Neural cell (in vitro differentiated cells): ENCODE measurements at regions not wholly inside any gene's neighbourhood (a gene's known extent, or its start where the extent isn't known, plus 50 kb on each side); places are given as distances from the start of the nearest gene placed in this dataset.

Experiments used
- H2AFZ ChIP-seq: fragments of 200-600, 300-800 bp; sonication (generic), shearing (Covaris generic); 2 replicates; pipeline ENCODE4 v1.6.0; 2014; ENCODE audit warnings: low read depth, mild to moderate bottlenecking, antibody characterized with exemption, low read length, moderate library complexity
- H3F3A ChIP-seq: fragments of 200-600 bp; shearing (Covaris generic); 2 replicates; pipeline ENCODE4 v1.6.1; 2016; ENCODE audit warnings: mild to moderate bottlenecking, moderate library complexity, mixed read lengths, antibody characterized with exemption, low read length; ENCODE audit not compliant: insufficient read depth, poor library complexity, severe bottlenecking
- H3K27ac ChIP-seq: fragments of 200-600, 300-800 bp; sonication (generic), shearing (Covaris generic); 2 replicates; pipeline ENCODE4 v1.5.1; 2014; ENCODE audit warnings: mild to moderate bottlenecking, low read length, moderate library complexity
- H3K27me3 ChIP-seq: fragments of 300-800, 200-600 bp; sonication (generic), shearing (Covaris generic); 2 replicates; pipeline ENCODE4 v1.6.0; 2014; ENCODE audit warnings: mild to moderate bottlenecking, low read depth, low read length, moderate library complexity; ENCODE audit not compliant: insufficient read depth
- H3K36me3 ChIP-seq: fragments of 300-800, 200-600 bp; sonication (generic), shearing (Covaris generic); 2 replicates; pipeline ENCODE4 v1.5.1; 2014; ENCODE audit warnings: mild to moderate bottlenecking, antibody characterized with exemption, low read length, moderate library complexity; ENCODE audit not compliant: insufficient read depth
- H3K4me2 ChIP-seq: fragments of 300-800, 200-600 bp; sonication (generic), shearing (Covaris generic); 2 replicates; pipeline ENCODE4 v1.6.0; 2014; ENCODE audit warnings: mild to moderate bottlenecking, low read length
- H3K4me3 ChIP-seq: fragments of 300-800, 200-600 bp; sonication (generic), shearing (Covaris generic); 2 replicates; pipeline ENCODE4 v1.5.1; 2014; ENCODE audit warnings: mild to moderate bottlenecking, low read length, moderate library complexity
- H3K79me2 ChIP-seq: fragments of 200-600 bp; shearing (Covaris generic); replicated peaks from 2 replicates; pipeline ENCODE4 v1.6.0; 2014; ENCODE audit warnings: mild to moderate bottlenecking, low read length, moderate library complexity; ENCODE audit not compliant: insufficient read depth
- H3K9ac ChIP-seq: fragments of 300-800, 200-600 bp; sonication (generic), shearing (Covaris generic); 2 replicates; pipeline ENCODE4 v1.6.1; 2016; ENCODE audit warnings: mild to moderate bottlenecking, low read length, mixed read lengths
- H3K9me2 ChIP-seq: fragments of 200-600 bp; shearing (Covaris generic); 2 replicates; pipeline ENCODE4 v1.6.1; 2016; ENCODE audit warnings: mild to moderate bottlenecking, low read length, mixed read lengths; ENCODE audit not compliant: insufficient read depth
- H3K9me3 ChIP-seq: fragments of 200-600, 300-800 bp; sonication (generic), shearing (Covaris generic); 2 replicates; pipeline ENCODE4 v1.6.1; 2016; ENCODE audit warnings: mild to moderate bottlenecking, mixed run types, low read length, moderate library complexity, mixed read lengths
- H4K20me1 ChIP-seq: fragments of 200-600 bp; shearing (Covaris generic); 2 replicates; pipeline ENCODE4 v1.6.1; 2016; ENCODE audit warnings: mild to moderate bottlenecking, mixed run types; ENCODE audit not compliant: insufficient read depth
- CTCF ChIP-seq: fragments of 450-650 bp; IDR thresholded peaks from 2 replicates; pipeline ENCODE4 v1.5.1; 2014; ENCODE audit warnings: antibody characterized with exemption, mild to moderate bottlenecking, moderate library complexity; ENCODE audit not compliant: poor library complexity, severe bottlenecking
- EP300 ChIP-seq: fragments of 450-650 bp; conservative IDR thresholded peaks from 2 replicates; pipeline ENCODE4 v1.6.1; 2014; ENCODE audit warnings: antibody characterized with exemption, mild to moderate bottlenecking, moderate library complexity; ENCODE audit not compliant: poor library complexity, severe bottlenecking
- EZH2 ChIP-seq: fragments of 200-600, 300-800 bp; shearing (Covaris generic), sonication (generic); IDR thresholded peaks from 2 replicates; pipeline ENCODE4 v1.6.1; 2014; ENCODE audit warnings: antibody characterized with exemption, low read length, borderline replicate concordance, mild to moderate bottlenecking; ENCODE audit not compliant: insufficient read depth, poor library complexity, severe bottlenecking
- MXI1 ChIP-seq: fragments of 450-650 bp; conservative IDR thresholded peaks from 2 replicates; pipeline ENCODE4 v1.6.1; 2014; ENCODE audit warnings: antibody characterized with exemption, mild to moderate bottlenecking; ENCODE audit not compliant: poor library complexity, severe bottlenecking
- POLR2AphosphoS5 ChIP-seq: IDR thresholded peaks from 2 replicates; pipeline ENCODE4 v1.6.1; 2012
- RAD21 ChIP-seq: fragments of 450-650 bp; conservative IDR thresholded peaks from 2 replicates; pipeline ENCODE4 v1.6.1; 2014; ENCODE audit warnings: antibody characterized with exemption, mild to moderate bottlenecking, moderate library complexity
- REST ChIP-seq: IDR thresholded peaks from 2 replicates; pipeline ENCODE4 v1.6.1; 2012; ENCODE audit warnings: borderline replicate concordance
- SMC3 ChIP-seq: fragments of 450-650 bp; conservative IDR thresholded peaks from 2 replicates; pipeline ENCODE4 v1.6.1; 2014; ENCODE audit warnings: antibody characterized with exemption, mild to moderate bottlenecking, moderate library complexity; ENCODE audit not compliant: poor library complexity
- TAF1 ChIP-seq: IDR thresholded peaks from 2 replicates; pipeline ENCODE4 v1.6.1; 2012; ENCODE audit warnings: low read depth

- Histone ChIP-seq H3K79me2 (no peaks in the 10 kb centered on the region), H3F3A (no peaks in the 10 kb centered on the region), H3K9me2 (no peaks in the 10 kb centered on the region), H3K4me3 (no peak overlapping the region), H3K9ac (no peak overlapping the region), H3K4me2 (no peak overlapping the region), H4K20me1 (no peaks in the 10 kb centered on the region), H3K9me3 (no peaks in the 10 kb centered on the region), H3K27ac (no peak overlapping the region), H3K36me3 (no peaks in the 10 kb centered on the region), H3K27me3 (no peaks in the 10 kb centered on the region), H2AFZ (no peak overlapping the region)
- TF ChIP-seq POLR2AphosphoS5: no peak
- peak; percentile 16 for TF ChIP-seq RAD21
Observed at GRCh38 chr13:34000955-34001354, 183.0 kb downstream of the RFC3 start.

- Histone ChIP-seq H2AFZ (no peak overlapping the region), H3K79me2 (no peaks in the 10 kb centered on the region), H3K4me3 (no peak overlapping the region), H3K9me3 (no peaks in the 10 kb centered on the region), H3K27ac (no peak overlapping the region), H4K20me1 (no peaks in the 10 kb centered on the region), H3F3A (no peaks in the 10 kb centered on the region), H3K4me2 (no peak overlapping the region), H3K9ac (no peak overlapping the region), H3K9me2 (no peaks in the 10 kb centered on the region), H3K27me3 (no peaks in the 10 kb centered on the region), H3K36me3 (no peaks in the 10 kb centered on the region)
- TF ChIP-seq TAF1 (no peak), RAD21 (no peak), EP300 (no peak), REST (no peak), EZH2 (no peak), MXI1 (no peak), SMC3 (no peak), CTCF (no peak), POLR2AphosphoS5 (no peak)
Observed at GRCh38 chr13:34001389-34001788, 183.4 kb downstream of the RFC3 start.

GRCh38 chr13:34002141-34002540, 184.2 kb downstream of the RFC3 start:
- no peaks in the 10 kb centered on the region for H3K9me2 ChIP-seq
- TF ChIP-seq MXI1 (no peak), EP300 (no peak), SMC3 (no peak), RAD21 (no peak), POLR2AphosphoS5 (no peak)
- no peaks in the 10 kb centered on the region for H4K20me1 ChIP-seq
- no peaks in the 10 kb centered on the region for H3K36me3 ChIP-seq
- no peaks in the 10 kb centered on the region for H3K9me3 ChIP-seq
- no peaks in the 10 kb centered on the region for H3K27me3 ChIP-seq
- H3K4me2 ChIP-seq: no peak overlapping the region
- H3F3A ChIP-seq: no peaks in the 10 kb centered on the region
- no peak overlapping the region for H2AFZ ChIP-seq
- no peak overlapping the region for H3K9ac ChIP-seq
- no peak overlapping the region for H3K4me3 ChIP-seq
- H3K27ac ChIP-seq: no peak overlapping the region
- no peaks in the 10 kb centered on the region for H3K79me2 ChIP-seq
